A549 (cell line): ENCODE measurements at regions not wholly inside any gene's neighbourhood (a gene's known extent, or its start where the extent isn't known, plus 50 kb on each side); places are given as distances from the start of the nearest gene placed in this dataset.

Experiments used
- CTCF ChIP-seq: fragments of >200 bp; sonication (Bioruptor Twin); formaldehyde crosslinking; IDR thresholded peaks from 3 replicates; pipeline ENCODE4 v1.5.1; 2016
- EP300 ChIP-seq, 2 experiments: fragments of >200 bp; sonication (Bioruptor Twin); formaldehyde crosslinking; IDR thresholded peaks; 2 replicates in 1 of 2; 3 replicates in 1 of 2; pipeline ENCODE4 v1.6.1; 2016 to 2017
- GATA3 ChIP-seq: IDR thresholded peaks from 2 replicates; pipeline ENCODE4 v1.6.1; 2012; ENCODE audit warnings: borderline replicate concordance
- JUN ChIP-seq, 2 experiments: fragments of >200 bp; sonication (Bioruptor Twin); formaldehyde crosslinking; IDR thresholded peaks; 2 replicates in 1 of 2; 3 replicates in 1 of 2; pipeline ENCODE4 v1.6.1; 2016 to 2017
- JUNB ChIP-seq: fragments of >200 bp; sonication (Bioruptor Twin); formaldehyde crosslinking; IDR thresholded peaks from 2 replicates; pipeline ENCODE4 v1.6.1; 2016
- KDM5A ChIP-seq: fragments of 200-600 bp; sonication (generic); IDR thresholded peaks from 2 replicates; pipeline ENCODE4 v1.6.1; 2016; ENCODE audit warnings: antibody characterized with exemption, mild to moderate bottlenecking
- MAFK ChIP-seq: fragments of 450-650 bp; IDR thresholded peaks from 2 replicates; pipeline ENCODE4 v1.6.1; 2014; ENCODE audit not compliant: partially characterized antibody
- POLR2A ChIP-seq: IDR thresholded peaks from 2 replicates; pipeline ENCODE4 v1.6.1; 2012; ENCODE audit warnings: mild to moderate bottlenecking, low read length
- TP53 ChIP-seq: fragments of 250-450 bp; sonication (Bioruptor Pico); IDR thresholded peaks from 2 replicates; pipeline ENCODE4 v1.5.0; 2021; ENCODE audit warnings: mild to moderate bottlenecking, moderate library complexity
- ZFP36 ChIP-seq: fragments of 450-650 bp; IDR thresholded peaks from 2 replicates; pipeline ENCODE4 v1.6.1; 2014; ENCODE audit warnings: borderline replicate concordance; ENCODE audit not compliant: partially characterized antibody
- TF ChIP-seq, protein P1 (sequence below): fragments of 150-350 bp; IDR thresholded peaks from 2 replicates; pipeline ENCODE4 v1.6.1; 2014; ENCODE audit warnings: low read depth, mild to moderate bottlenecking, low read length

DNA sequence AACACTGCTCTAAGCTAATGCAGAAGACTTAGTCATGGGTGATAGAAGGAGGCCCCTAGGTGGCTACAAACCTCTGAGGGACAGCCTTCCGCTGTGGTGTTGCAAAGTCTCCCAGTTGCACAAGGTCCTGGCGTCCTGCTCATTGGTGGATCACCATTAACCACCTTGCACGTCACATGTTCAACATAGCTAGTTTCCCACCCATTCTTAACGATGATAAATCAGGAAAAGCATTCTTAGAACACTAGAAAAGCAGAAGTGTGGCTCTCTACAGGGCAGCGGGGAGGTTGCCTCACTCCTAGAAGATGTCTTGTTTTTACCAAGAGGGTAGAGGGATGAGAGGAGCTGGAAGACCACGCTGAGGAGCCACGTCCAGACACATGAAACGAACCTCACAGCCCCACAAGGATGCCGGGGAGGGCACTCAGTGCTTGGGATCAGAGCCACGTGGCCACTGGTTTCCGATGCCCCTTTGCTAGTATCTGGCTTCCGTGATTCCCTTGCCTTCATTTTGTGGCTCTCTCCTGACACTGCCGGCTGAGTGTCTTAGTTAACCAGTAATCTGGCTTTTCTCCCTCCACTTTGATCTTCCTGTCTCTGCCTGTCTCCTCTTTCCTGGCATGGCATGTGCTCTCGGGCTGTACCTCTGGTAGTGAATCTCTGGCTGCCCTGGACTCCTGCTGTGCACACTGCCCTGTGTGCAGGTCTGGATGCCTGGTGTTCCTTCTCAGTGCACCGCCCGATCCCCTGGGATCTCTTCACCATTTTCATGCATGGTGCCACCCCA, 91.4 kb upstream of the NEDD9 start:
- no peak for TF ChIP-seq CTCF
- no peak for TF ChIP-seq TP53 (CRISPR knock-in tag)
- TF ChIP-seq JUNB, result no peak
- no peak for TF ChIP-seq POLR2A
- TF ChIP-seq KDM5A, result no peak
- TF ChIP-seq MAFK, result no peak
- TF ChIP-seq, protein P1, sequence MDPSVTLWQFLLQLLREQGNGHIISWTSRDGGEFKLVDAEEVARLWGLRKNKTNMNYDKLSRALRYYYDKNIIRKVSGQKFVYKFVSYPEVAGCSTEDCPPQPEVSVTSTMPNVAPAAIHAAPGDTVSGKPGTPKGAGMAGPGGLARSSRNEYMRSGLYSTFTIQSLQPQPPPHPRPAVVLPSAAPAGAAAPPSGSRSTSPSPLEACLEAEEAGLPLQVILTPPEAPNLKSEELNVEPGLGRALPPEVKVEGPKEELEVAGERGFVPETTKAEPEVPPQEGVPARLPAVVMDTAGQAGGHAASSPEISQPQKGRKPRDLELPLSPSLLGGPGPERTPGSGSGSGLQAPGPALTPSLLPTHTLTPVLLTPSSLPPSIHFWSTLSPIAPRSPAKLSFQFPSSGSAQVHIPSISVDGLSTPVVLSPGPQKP, result no peak
- TF ChIP-seq JUN (IDR thresholded peaks at IDR 0.05), result no peak
- TF ChIP-seq EP300 (IDR thresholded peaks at IDR 0.05), result no peak
- no peak for TF ChIP-seq ZFP36
- no peak for TF ChIP-seq GATA3
